ENCODE measurements at regions not wholly inside any gene's neighbourhood (a gene's known extent, or its start where the extent isn't known, plus 50 kb on each side); places are given as distances from the start of the nearest gene placed in this dataset.

DNA sequence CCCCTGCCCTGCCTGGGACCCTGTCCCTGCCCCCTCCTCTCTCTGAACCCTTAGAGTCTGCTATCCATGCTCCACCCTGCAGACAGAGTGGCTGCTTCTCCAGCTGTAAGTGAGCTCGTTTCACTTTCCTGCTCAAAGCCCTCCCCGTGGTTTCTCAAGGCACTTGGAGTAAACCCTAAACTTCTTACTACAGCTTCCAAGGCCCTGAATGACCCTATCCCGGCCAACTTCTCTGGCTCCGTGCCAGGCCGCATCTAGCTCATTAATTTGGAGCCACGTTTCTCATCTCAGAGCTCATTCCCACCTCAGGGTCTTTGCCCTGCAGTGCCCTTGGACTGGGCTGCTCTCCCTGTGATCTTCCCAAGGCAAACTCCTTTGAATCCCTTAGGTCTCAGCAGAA is 235.1 kb upstream of the RUNX1 start:
- TF ChIP-seq, protein P1, sequence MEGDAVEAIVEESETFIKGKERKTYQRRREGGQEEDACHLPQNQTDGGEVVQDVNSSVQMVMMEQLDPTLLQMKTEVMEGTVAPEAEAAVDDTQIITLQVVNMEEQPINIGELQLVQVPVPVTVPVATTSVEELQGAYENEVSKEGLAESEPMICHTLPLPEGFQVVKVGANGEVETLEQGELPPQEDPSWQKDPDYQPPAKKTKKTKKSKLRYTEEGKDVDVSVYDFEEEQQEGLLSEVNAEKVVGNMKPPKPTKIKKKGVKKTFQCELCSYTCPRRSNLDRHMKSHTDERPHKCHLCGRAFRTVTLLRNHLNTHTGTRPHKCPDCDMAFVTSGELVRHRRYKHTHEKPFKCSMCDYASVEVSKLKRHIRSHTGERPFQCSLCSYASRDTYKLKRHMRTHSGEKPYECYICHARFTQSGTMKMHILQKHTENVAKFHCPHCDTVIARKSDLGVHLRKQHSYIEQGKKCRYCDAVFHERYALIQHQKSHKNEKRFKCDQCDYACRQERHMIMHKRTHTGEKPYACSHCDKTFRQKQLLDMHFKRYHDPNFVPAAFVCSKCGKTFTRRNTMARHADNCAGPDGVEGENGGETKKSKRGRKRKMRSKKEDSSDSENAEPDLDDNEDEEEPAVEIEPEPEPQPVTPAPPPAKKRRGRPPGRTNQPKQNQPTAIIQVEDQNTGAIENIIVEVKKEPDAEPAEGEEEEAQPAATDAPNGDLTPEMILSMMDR (IDR thresholded peaks at IDR 0.05), result no peak
- no peak for TF ChIP-seq POLR2A (IDR thresholded peaks at IDR 0.05)

All from tibial nerve (tissue), 3 donors.